NB4 (cell line): ENCODE measurements at regions not wholly inside any gene's neighbourhood (a gene's known extent, or its start where the extent isn't known, plus 50 kb on each side); places are given as distances from the start of the nearest gene placed in this dataset.
A peak's percentile ranks its signal among the peaks of the same experiment; 100 is the strongest.

Experiments used
- CTCF ChIP-seq: IDR thresholded peaks from one replicate; pipeline ENCODE4 v1.5.1; 2012; ENCODE audit warnings: low read depth, low read length
- MAX ChIP-seq: IDR thresholded peaks from 2 replicates; pipeline ENCODE4 v1.6.1; 2011; ENCODE audit warnings: low read depth, low read length
- POLR2A ChIP-seq: IDR thresholded peaks from 2 replicates; pipeline ENCODE4 v1.6.1; 2011; ENCODE audit warnings: mild to moderate bottlenecking; ENCODE audit not compliant: insufficient read length; ENCODE audit errors: extremely low read depth

DNA sequence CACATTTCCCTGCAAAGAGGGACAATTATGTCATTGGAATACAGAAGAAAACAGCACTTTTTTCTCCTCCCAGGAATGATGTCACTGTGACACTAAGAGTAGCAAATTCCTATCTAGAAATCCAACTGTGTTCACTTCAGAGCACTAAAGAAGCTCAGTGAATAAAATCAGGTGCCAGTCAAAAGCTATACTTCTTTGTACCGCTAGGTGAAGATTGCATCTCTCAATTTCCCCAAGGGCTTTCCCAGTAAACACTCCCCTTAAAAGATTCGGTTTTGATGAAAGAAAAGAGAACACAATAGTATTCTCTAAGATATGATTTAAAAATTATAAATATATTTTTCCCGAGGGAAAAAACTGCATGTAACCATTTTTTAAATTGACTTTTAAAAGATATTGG lies 104.7 kb upstream of the MID1 start:
- TF ChIP-seq CTCF (peak; percentile 42), POLR2A (no peak), MAX (no peak)
